ENCODE measurements at regions not wholly inside any gene's neighbourhood (a gene's known extent, or its start where the extent isn't known, plus 50 kb on each side); places are given as distances from the start of the nearest gene placed in this dataset.
"Not testable (repeated sequence)": the region's sequence is repeated elsewhere in the genome, so short reads cannot be mapped to it uniquely, and the experiment has no call there.

GRCh38 chr7:55710312-55710711, 138.0 kb upstream of the VOPP1 start:
- H3K23ac ChIP-seq (ENCODE audit: insufficient read length, low read depth, low read length); H4K8ac ChIP-seq (replicated peaks; ENCODE audit: insufficient read length, low read depth, low read length); H3K14ac ChIP-seq (ENCODE audit: insufficient read depth, low read length); H3K18ac ChIP-seq (ENCODE audit: insufficient read length, low read depth, low read length); H3K27me3 Mint-ChIP-seq (ENCODE audit: low read depth); H2BK120ac ChIP-seq (ENCODE audit: low read depth, low read length, poor library complexity, severe bottlenecking); H3K79me1 ChIP-seq (ENCODE audit: insufficient read depth, low read depth, low read length, poor library complexity, severe bottlenecking); H3T11ph ChIP-seq (ENCODE audit: low read length); H4K20me1 ChIP-seq (ENCODE audit: control insufficient read depth, insufficient read depth, insufficient read length); H3K4ac ChIP-seq (ENCODE audit: low read depth, low read length); H3K27ac Mint-ChIP-seq; H2BK20ac ChIP-seq (ENCODE audit: low read depth, low read length, poor library complexity, severe bottlenecking); H2AFZ ChIP-seq (ENCODE audit: low read length); H3K4me3 Mint-ChIP-seq; H3K4me1 Mint-ChIP-seq; H2AK5ac ChIP-seq (ENCODE audit: insufficient read length, low read length); H3K9me3 Mint-ChIP-seq; H3K56ac ChIP-seq (ENCODE audit: insufficient read length, low read depth, low read length); H3K36me3 Mint-ChIP-seq (ENCODE audit: insufficient read depth in 1 of 3, low read depth in 3 of 3); H4K5ac ChIP-seq (ENCODE audit: insufficient read length, low read depth, low read length); H2BK5ac ChIP-seq (ENCODE audit: insufficient read length, low read length); H3K9me3 ChIP-seq (ENCODE audit: control insufficient read depth, low read depth, low read length); H3K79me2 ChIP-seq (ENCODE audit: insufficient read depth, low read length); H4K91ac ChIP-seq (ENCODE audit: insufficient read length, low read depth, low read length); H3K4me2 ChIP-seq (ENCODE audit: insufficient read depth, insufficient read length, low read length); H2BK12ac ChIP-seq (ENCODE audit: insufficient read length, low read depth, low read length); H2BK15ac ChIP-seq (ENCODE audit: low read depth, low read length); H3K23me2 ChIP-seq (ENCODE audit: insufficient read length, low read depth, low read length, poor library complexity, severe bottlenecking); H3K27me3 ChIP-seq (ENCODE audit: insufficient read depth, low read length); DNase-seq; H3K27ac ChIP-seq (ENCODE audit: insufficient read length, low read depth, low read length); H3K4me1 ChIP-seq (ENCODE audit: insufficient read depth, low read length); H3K9ac ChIP-seq (ENCODE audit: extremely low read depth, insufficient read length, low read length): not testable (repeated sequence)
- no CpG with 5 or more reads among the region's 2 CpGs for WGBS (ENCODE audit: extremely low coverage, insufficient read length, low lambda C conversion rate)

- not testable (repeated sequence) for H3K9me3 ChIP-seq (ENCODE audit: control insufficient read depth, low read depth, low read length); H3K23ac ChIP-seq (ENCODE audit: insufficient read length, low read depth, low read length); H3K23me2 ChIP-seq (ENCODE audit: insufficient read length, low read depth, low read length, poor library complexity, severe bottlenecking); H4K8ac ChIP-seq (replicated peaks; ENCODE audit: insufficient read length, low read depth, low read length); H3K27me3 ChIP-seq (ENCODE audit: insufficient read depth, low read length); H3K14ac ChIP-seq (ENCODE audit: insufficient read depth, low read length); H3K79me1 ChIP-seq (ENCODE audit: insufficient read depth, low read depth, low read length, poor library complexity, severe bottlenecking); H3K27ac ChIP-seq (ENCODE audit: insufficient read length, low read depth, low read length); DNase-seq; H3K4ac ChIP-seq (ENCODE audit: low read depth, low read length); H3K4me1 Mint-ChIP-seq; H2BK5ac ChIP-seq (ENCODE audit: insufficient read length, low read length); H4K5ac ChIP-seq (ENCODE audit: insufficient read length, low read depth, low read length); H3K27ac Mint-ChIP-seq; H2BK12ac ChIP-seq (ENCODE audit: insufficient read length, low read depth, low read length); H3K4me1 ChIP-seq (ENCODE audit: insufficient read depth, low read length); H3T11ph ChIP-seq (ENCODE audit: low read length); H4K91ac ChIP-seq (ENCODE audit: insufficient read length, low read depth, low read length); H2BK20ac ChIP-seq (ENCODE audit: low read depth, low read length, poor library complexity, severe bottlenecking); H3K4me2 ChIP-seq (ENCODE audit: insufficient read depth, insufficient read length, low read length); H2AK5ac ChIP-seq (ENCODE audit: insufficient read length, low read length); H2BK15ac ChIP-seq (ENCODE audit: low read depth, low read length); H2BK120ac ChIP-seq (ENCODE audit: low read depth, low read length, poor library complexity, severe bottlenecking); H4K20me1 ChIP-seq (ENCODE audit: control insufficient read depth, insufficient read depth, insufficient read length); H3K18ac ChIP-seq (ENCODE audit: insufficient read length, low read depth, low read length); H3K9me3 Mint-ChIP-seq; H3K27me3 Mint-ChIP-seq (ENCODE audit: low read depth); H3K4me3 Mint-ChIP-seq; H3K36me3 Mint-ChIP-seq (ENCODE audit: insufficient read depth in 1 of 3, low read depth in 3 of 3); H2AFZ ChIP-seq (ENCODE audit: low read length); H3K79me2 ChIP-seq (ENCODE audit: insufficient read depth, low read length); H3K56ac ChIP-seq (ENCODE audit: insufficient read length, low read depth, low read length); H3K9ac ChIP-seq (ENCODE audit: extremely low read depth, insufficient read length, low read length)
- no CpG with 5 or more reads among the region's 6 CpGs for WGBS (ENCODE audit: extremely low coverage, insufficient read length, low lambda C conversion rate)
These were observed 135.7 kb upstream of the VOPP1 start for GRCh38 chr7:55708028-55708427.

- H3K27me3 ChIP-seq (ENCODE audit: insufficient read depth, low read length); H3K4ac ChIP-seq (ENCODE audit: low read depth, low read length); H3K36me3 Mint-ChIP-seq (ENCODE audit: insufficient read depth in 1 of 3, low read depth in 3 of 3); H3K27ac ChIP-seq (ENCODE audit: insufficient read length, low read depth, low read length); H2AK5ac ChIP-seq (ENCODE audit: insufficient read length, low read length); H3K79me2 ChIP-seq (ENCODE audit: insufficient read depth, low read length); H3K4me1 ChIP-seq (ENCODE audit: insufficient read depth, low read length); H3K23me2 ChIP-seq (ENCODE audit: insufficient read length, low read depth, low read length, poor library complexity, severe bottlenecking); H4K20me1 ChIP-seq (ENCODE audit: control insufficient read depth, insufficient read depth, insufficient read length); H2BK12ac ChIP-seq (ENCODE audit: insufficient read length, low read depth, low read length); H3K18ac ChIP-seq (ENCODE audit: insufficient read length, low read depth, low read length); H3K4me2 ChIP-seq (ENCODE audit: insufficient read depth, insufficient read length, low read length); H3K4me1 Mint-ChIP-seq; H3K23ac ChIP-seq (ENCODE audit: insufficient read length, low read depth, low read length); H2AFZ ChIP-seq (ENCODE audit: low read length); H3K27me3 Mint-ChIP-seq (ENCODE audit: low read depth); H2BK120ac ChIP-seq (ENCODE audit: low read depth, low read length, poor library complexity, severe bottlenecking); H4K91ac ChIP-seq (ENCODE audit: insufficient read length, low read depth, low read length); H2BK15ac ChIP-seq (ENCODE audit: low read depth, low read length); H2BK5ac ChIP-seq (ENCODE audit: insufficient read length, low read length); H3K14ac ChIP-seq (ENCODE audit: insufficient read depth, low read length); H3K4me3 Mint-ChIP-seq; H3K27ac Mint-ChIP-seq; H3T11ph ChIP-seq (ENCODE audit: low read length); DNase-seq; H3K56ac ChIP-seq (ENCODE audit: insufficient read length, low read depth, low read length); H2BK20ac ChIP-seq (ENCODE audit: low read depth, low read length, poor library complexity, severe bottlenecking); H3K9ac ChIP-seq (ENCODE audit: extremely low read depth, insufficient read length, low read length); H4K8ac ChIP-seq (replicated peaks; ENCODE audit: insufficient read length, low read depth, low read length); H3K9me3 Mint-ChIP-seq; H3K9me3 ChIP-seq (ENCODE audit: control insufficient read depth, low read depth, low read length); H3K79me1 ChIP-seq (ENCODE audit: insufficient read depth, low read depth, low read length, poor library complexity, severe bottlenecking); H4K5ac ChIP-seq (ENCODE audit: insufficient read length, low read depth, low read length): not testable (repeated sequence)
- WGBS (ENCODE audit: extremely low coverage, insufficient read length, low lambda C conversion rate), result no CpG with 5 or more reads among the region's 3 CpGs
These were observed 135.1 kb upstream of the VOPP1 start for GRCh38 chr7:55707410-55707809.
